K562 (cell line): ENCODE measurements at regions not wholly inside any gene's neighbourhood (a gene's known extent, or its start where the extent isn't known, plus 50 kb on each side); places are given as distances from the start of the nearest gene placed in this dataset.

Source experiments
- CTCF ChIP-seq, 3 experiments: IDR thresholded peaks in 2 of 3; conservative IDR thresholded peaks in 1 of 3; 2 replicates each; pipeline ENCODE4 v1.5.1; 2011 to 2012; ENCODE audit warnings: low read length in 3 of 3, mild to moderate bottlenecking in 3 of 3, control low read depth in 2 of 3, improper control_type of control experiment in 1 of 3, inconsistent platforms in 1 of 3, low read depth in 1 of 3, mixed read lengths in 1 of 3, moderate library complexity in 1 of 3; ENCODE audit not compliant: insufficient read depth in 2 of 3
- EGR1 ChIP-seq: fragments of 450-650 bp; conservative IDR thresholded peaks from 2 replicates; pipeline ENCODE4 v1.6.1; 2017; ENCODE audit warnings: mild to moderate bottlenecking
- EZH2 ChIP-seq: IDR thresholded peaks from 2 replicates; pipeline ENCODE4 v1.6.1; 2012; ENCODE audit warnings: low read depth, mild to moderate bottlenecking, inconsistent platforms, low read length, borderline replicate concordance
- JUN ChIP-seq, 2 experiments: sonication (generic) in 1 of 2; formaldehyde crosslinking in 1 of 2; IDR thresholded peaks; 2 replicates each; pipeline versions ENCODE4 v1.6.1 to v1.8.0; 2012 to 2022; ENCODE audit warnings: borderline replicate concordance in 2 of 2, mild to moderate bottlenecking in 2 of 2, improper control_type of control experiment in 1 of 2, low read depth in 1 of 2, low read length in 1 of 2, missing genetic modification reagents in 1 of 2
- JUNB ChIP-seq: fragments of 450-650 bp; formaldehyde crosslinking; conservative IDR thresholded peaks from 2 replicates; pipeline ENCODE4 v1.4.0; 2020; ENCODE audit warnings: mild to moderate bottlenecking
- JUND ChIP-seq, 2 experiments: IDR thresholded peaks; 2 replicates in 1 of 2; 3 replicates in 1 of 2; pipeline ENCODE4 v1.6.1; 2011; ENCODE audit warnings: borderline replicate concordance in 2 of 2, low read depth in 2 of 2, low read length in 2 of 2, improper control_type of control experiment in 1 of 2, missing biosample characterization in 1 of 2, missing genetic modification characterization in 1 of 2, missing genetic modification reagents in 1 of 2
- MAFF ChIP-seq: IDR thresholded peaks from 2 replicates; pipeline ENCODE4 v1.6.1; 2012; ENCODE audit warnings: low read length, improper control_type of control experiment
- RBM17 ChIP-seq: fragments of 200-400 bp; formaldehyde crosslinking; IDR thresholded peaks from 2 replicates; pipeline ENCODE4 v1.6.1; 2017; ENCODE audit warnings: low read depth, mild to moderate bottlenecking, low read length, borderline replicate concordance
- SMAD4 ChIP-seq: fragments of 250-450 bp; sonication (Bioruptor Pico); conservative IDR thresholded peaks from 2 replicates; pipeline ENCODE4 v1.8.0; 2021; ENCODE audit warnings: inconsistent platforms, mild to moderate bottlenecking, moderate library complexity
- SP2 ChIP-seq: IDR thresholded peaks from 2 replicates; pipeline ENCODE4 v1.6.1; 2011; ENCODE audit warnings: mild to moderate bottlenecking, low read depth, low read length, moderate library complexity; ENCODE audit not compliant: poor library complexity, severe bottlenecking; ENCODE audit errors: extremely low read depth
- TBP ChIP-seq: optimal IDR thresholded peaks from 2 replicates; pipeline ENCODE3; 2011; ENCODE audit warnings: low read depth, low read length, improper control_type of control experiment
- TF ChIP-seq, protein P1 (sequence below): fragments of 250-450 bp; sonication (Bioruptor Pico); IDR thresholded peaks from 2 replicates; pipeline ENCODE4 v1.5.0; 2021; ENCODE audit warnings: mild to moderate bottlenecking, borderline replicate concordance
- TF ChIP-seq, protein P2 (sequence below): IDR thresholded peaks from 2 replicates; pipeline ENCODE4 v1.6.1; 2011; ENCODE audit not compliant: insufficient read length; ENCODE audit errors: extremely low read depth

DNA sequence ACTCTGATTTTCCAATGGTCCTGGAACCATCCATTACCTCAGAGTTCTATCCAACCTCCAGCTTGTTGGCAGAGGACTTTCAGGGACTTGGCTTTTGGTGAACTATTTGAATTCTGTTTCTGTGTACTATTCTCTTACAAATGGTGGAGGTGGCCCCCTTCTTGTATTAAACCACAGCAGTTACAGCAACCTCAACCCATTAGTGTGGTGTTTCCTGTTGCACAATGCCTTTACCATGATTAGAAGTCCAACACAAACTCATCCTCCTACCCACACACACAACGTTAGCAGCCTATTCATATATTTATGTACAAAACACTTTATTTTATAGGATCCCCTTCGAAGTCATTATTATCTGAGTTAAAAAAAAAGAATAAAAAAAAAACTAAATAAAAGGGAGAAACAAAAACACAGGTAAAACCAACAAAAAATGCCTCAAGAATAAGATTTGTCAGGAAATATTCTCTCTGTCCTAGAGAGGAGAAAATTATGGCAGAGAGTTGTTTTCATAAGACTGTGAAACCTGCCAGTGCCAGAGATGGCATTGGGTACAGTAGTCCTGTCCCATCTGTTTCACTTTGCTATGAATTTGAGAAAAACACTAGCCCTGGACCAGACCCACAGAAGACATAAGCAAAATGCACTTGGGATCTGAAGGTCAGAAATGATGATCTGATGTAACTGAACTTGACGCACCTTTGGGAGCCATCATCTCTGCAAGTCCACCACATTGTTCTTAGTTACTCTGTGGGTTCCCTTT is 1896.0 kb upstream of the PIK3C3 start:
- TF ChIP-seq EGR1: no peak
- TF ChIP-seq EZH2: no peak
- TF ChIP-seq CTCF (IDR thresholded peaks at IDR 0.05 in 2 of 3, conservative IDR thresholded peaks at IDR 0.05 in 1 of 3; ENCODE audit: insufficient read depth in 2 of 3, low read depth in 1 of 3, low read length in 3 of 3): no peak
- no peak for TF ChIP-seq JUNB (CRISPR knock-in tag)
- TF ChIP-seq SMAD4 (CRISPR knock-in tag): no peak
- no peak for TF ChIP-seq JUN (IDR thresholded peaks at IDR 0.05; ENCODE audit: borderline replicate concordance, low read depth, low read length)
- TF ChIP-seq JUN (CRISPR knock-in tag; IDR thresholded peaks at IDR 0.05; ENCODE audit: borderline replicate concordance): no peak
- no peak for TF ChIP-seq JUND (IDR thresholded peaks at IDR 0.05; ENCODE audit: borderline replicate concordance, low read depth, low read length)
- TF ChIP-seq JUND (tag; IDR thresholded peaks at IDR 0.05; ENCODE audit: borderline replicate concordance, low read depth, low read length): no peak
- no peak for TF ChIP-seq RBM17
- no peak for TF ChIP-seq TBP
- TF ChIP-seq, protein P1, sequence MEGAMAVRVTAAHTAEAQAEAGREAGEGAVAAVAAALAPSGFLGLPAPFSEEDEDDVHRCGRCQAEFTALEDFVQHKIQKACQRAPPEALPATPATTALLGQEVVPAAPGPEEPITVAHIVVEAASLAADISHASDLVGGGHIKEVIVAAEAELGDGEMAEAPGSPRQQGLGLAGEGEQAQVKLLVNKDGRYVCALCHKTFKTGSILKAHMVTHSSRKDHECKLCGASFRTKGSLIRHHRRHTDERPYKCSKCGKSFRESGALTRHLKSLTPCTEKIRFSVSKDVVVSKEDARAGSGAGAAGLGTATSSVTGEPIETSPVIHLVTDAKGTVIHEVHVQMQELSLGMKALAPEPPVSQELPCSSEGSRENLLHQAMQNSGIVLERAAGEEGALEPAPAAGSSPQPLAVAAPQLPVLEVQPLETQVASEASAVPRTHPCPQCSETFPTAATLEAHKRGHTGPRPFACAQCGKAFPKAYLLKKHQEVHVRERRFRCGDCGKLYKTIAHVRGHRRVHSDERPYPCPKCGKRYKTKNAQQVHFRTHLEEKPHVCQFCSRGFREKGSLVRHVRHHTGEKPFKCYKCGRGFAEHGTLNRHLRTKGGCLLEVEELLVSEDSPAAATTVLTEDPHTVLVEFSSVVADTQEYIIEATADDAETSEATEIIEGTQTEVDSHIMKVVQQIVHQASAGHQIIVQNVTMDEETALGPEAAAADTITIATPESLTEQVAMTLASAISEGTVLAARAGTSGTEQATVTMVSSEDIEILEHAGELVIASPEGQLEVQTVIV (CRISPR knock-in tag): no peak
- no peak for TF ChIP-seq MAFF
- no peak for TF ChIP-seq SP2
- TF ChIP-seq, protein P2, sequence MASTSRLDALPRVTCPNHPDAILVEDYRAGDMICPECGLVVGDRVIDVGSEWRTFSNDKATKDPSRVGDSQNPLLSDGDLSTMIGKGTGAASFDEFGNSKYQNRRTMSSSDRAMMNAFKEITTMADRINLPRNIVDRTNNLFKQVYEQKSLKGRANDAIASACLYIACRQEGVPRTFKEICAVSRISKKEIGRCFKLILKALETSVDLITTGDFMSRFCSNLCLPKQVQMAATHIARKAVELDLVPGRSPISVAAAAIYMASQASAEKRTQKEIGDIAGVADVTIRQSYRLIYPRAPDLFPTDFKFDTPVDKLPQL: no peak
